OCI-LY1 (cell line): ENCODE measurements at regions not wholly inside any gene's neighbourhood (a gene's known extent, or its start where the extent isn't known, plus 50 kb on each side); places are given as distances from the start of the nearest gene placed in this dataset.

ENCODE experiments used
- H2AFZ ChIP-seq: fragments of 200-600 bp; sonication (generic), shearing (Covaris generic); 2 replicates; pipeline ENCODE4 v1.6.0; 2014; ENCODE audit warnings: antibody characterized with exemption, mild to moderate bottlenecking, low read length
- H3F3A ChIP-seq: fragments of 200-600 bp; sonication (generic), shearing (Covaris generic); 2 replicates; pipeline ENCODE4 v1.6.0; 2014; ENCODE audit warnings: mild to moderate bottlenecking, antibody characterized with exemption, low read length, moderate library complexity; ENCODE audit not compliant: insufficient read depth
- H3K27ac ChIP-seq: fragments of 200-600 bp; sonication (generic); 2 replicates; pipeline ENCODE4 v1.5.1; 2014; ENCODE audit warnings: low read length, mixed run types, mild to moderate bottlenecking, low read depth; ENCODE audit not compliant: poor library complexity, severe bottlenecking
- H3K27me3 ChIP-seq: fragments of 200-600 bp; sonication (generic); 2 replicates; pipeline ENCODE4 v1.6.0; 2014; ENCODE audit warnings: antibody characterized with exemption, mild to moderate bottlenecking, low read length, moderate library complexity; ENCODE audit not compliant: insufficient read depth
- H3K36me3 ChIP-seq: fragments of 200-600 bp; sonication (generic); 2 replicates; pipeline ENCODE4 v1.6.1; 2014; ENCODE audit warnings: mild to moderate bottlenecking, antibody characterized with exemption, low read length, moderate library complexity, mixed read lengths; ENCODE audit not compliant: insufficient read depth
- H3K4me1 ChIP-seq: fragments of 200-600 bp; sonication (generic); 2 replicates; pipeline ENCODE4 v1.5.1; 2014; ENCODE audit warnings: mild to moderate bottlenecking, low read length, moderate library complexity; ENCODE audit not compliant: insufficient read depth, severe bottlenecking
- H3K4me2 ChIP-seq: fragments of 200-600 bp; sonication (generic), shearing (Covaris generic); 2 replicates; pipeline ENCODE4 v1.6.1; 2014; ENCODE audit warnings: low read length
- H3K4me3 ChIP-seq: fragments of 200-600 bp; sonication (generic); 2 replicates; pipeline ENCODE4 v1.5.1; 2014; ENCODE audit warnings: low read length, low read depth, mild to moderate bottlenecking, mixed read lengths; ENCODE audit not compliant: poor library complexity, severe bottlenecking
- H3K79me2 ChIP-seq: fragments of 200-600 bp; shearing (Covaris generic); 2 replicates; pipeline ENCODE4 v1.6.1; 2016; ENCODE audit warnings: mixed run types, low read length, mixed read lengths; ENCODE audit not compliant: insufficient read depth
- H3K9ac ChIP-seq: fragments of 200-600 bp; sonication (generic), shearing (Covaris generic); 2 replicates; pipeline ENCODE4 v1.6.1; 2014; ENCODE audit warnings: mild to moderate bottlenecking, low read length, mixed read lengths
- H3K9me2 ChIP-seq: fragments of 200-600 bp; sonication (generic), shearing (Covaris generic); 2 replicates; pipeline ENCODE4 v1.6.1; 2014; ENCODE audit warnings: low read depth, mild to moderate bottlenecking, low read length, mixed read lengths
- H3K9me3 ChIP-seq: fragments of 200-600 bp; shearing (Covaris generic); 2 replicates; pipeline ENCODE4 v1.6.1; 2014; ENCODE audit warnings: low read length, mixed read lengths
- H4K20me1 ChIP-seq: fragments of 200-600 bp; sonication (generic), shearing (Covaris generic); 2 replicates; pipeline ENCODE4 v1.6.0; 2016; ENCODE audit warnings: mild to moderate bottlenecking, low read length; ENCODE audit not compliant: insufficient read depth
- EZH2 ChIP-seq: fragments of 200-600 bp; sonication (generic), shearing (Covaris generic); IDR thresholded peaks from 2 replicates; pipeline ENCODE4 v1.8.0; 2017; ENCODE audit warnings: borderline replicate concordance, mixed run types, mild to moderate bottlenecking, antibody characterized with exemption, low read length, moderate library complexity, mixed read lengths
- TF ChIP-seq, protein P1 (sequence below): fragments of 200-600 bp; sonication (generic), shearing (Covaris generic); IDR thresholded peaks from 2 replicates; pipeline ENCODE4 v1.5.1; 2017; ENCODE audit warnings: mild to moderate bottlenecking, antibody characterized with exemption, low read length, moderate library complexity, mixed read lengths

- H3K9me2 ChIP-seq: no peaks in the 10 kb centered on the region
- no peaks in the 10 kb centered on the region for H3K36me3 ChIP-seq
- no peaks in the 10 kb centered on the region for H4K20me1 ChIP-seq
- no peaks in the 10 kb centered on the region for H3K79me2 ChIP-seq
- H3K9me3 ChIP-seq: no peaks in the 10 kb centered on the region
- H3K27ac ChIP-seq: no peak overlapping the region
- H3K4me3 ChIP-seq: no peak overlapping the region
- no peak for TF ChIP-seq EZH2
- TF ChIP-seq, protein P1, sequence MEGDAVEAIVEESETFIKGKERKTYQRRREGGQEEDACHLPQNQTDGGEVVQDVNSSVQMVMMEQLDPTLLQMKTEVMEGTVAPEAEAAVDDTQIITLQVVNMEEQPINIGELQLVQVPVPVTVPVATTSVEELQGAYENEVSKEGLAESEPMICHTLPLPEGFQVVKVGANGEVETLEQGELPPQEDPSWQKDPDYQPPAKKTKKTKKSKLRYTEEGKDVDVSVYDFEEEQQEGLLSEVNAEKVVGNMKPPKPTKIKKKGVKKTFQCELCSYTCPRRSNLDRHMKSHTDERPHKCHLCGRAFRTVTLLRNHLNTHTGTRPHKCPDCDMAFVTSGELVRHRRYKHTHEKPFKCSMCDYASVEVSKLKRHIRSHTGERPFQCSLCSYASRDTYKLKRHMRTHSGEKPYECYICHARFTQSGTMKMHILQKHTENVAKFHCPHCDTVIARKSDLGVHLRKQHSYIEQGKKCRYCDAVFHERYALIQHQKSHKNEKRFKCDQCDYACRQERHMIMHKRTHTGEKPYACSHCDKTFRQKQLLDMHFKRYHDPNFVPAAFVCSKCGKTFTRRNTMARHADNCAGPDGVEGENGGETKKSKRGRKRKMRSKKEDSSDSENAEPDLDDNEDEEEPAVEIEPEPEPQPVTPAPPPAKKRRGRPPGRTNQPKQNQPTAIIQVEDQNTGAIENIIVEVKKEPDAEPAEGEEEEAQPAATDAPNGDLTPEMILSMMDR: no peak
- H3K9ac ChIP-seq: no peak overlapping the region
- H3K4me2 ChIP-seq: no peak overlapping the region
- H3K4me1 ChIP-seq: no peaks in the 10 kb centered on the region
- H3F3A ChIP-seq: no peaks in the 10 kb centered on the region
- no peaks in the 10 kb centered on the region for H3K27me3 ChIP-seq
- no peak overlapping the region for H2AFZ ChIP-seq
Observed at GRCh38 chr9:21672761-21673160, 129.7 kb upstream of the MTAP start.

DNA sequence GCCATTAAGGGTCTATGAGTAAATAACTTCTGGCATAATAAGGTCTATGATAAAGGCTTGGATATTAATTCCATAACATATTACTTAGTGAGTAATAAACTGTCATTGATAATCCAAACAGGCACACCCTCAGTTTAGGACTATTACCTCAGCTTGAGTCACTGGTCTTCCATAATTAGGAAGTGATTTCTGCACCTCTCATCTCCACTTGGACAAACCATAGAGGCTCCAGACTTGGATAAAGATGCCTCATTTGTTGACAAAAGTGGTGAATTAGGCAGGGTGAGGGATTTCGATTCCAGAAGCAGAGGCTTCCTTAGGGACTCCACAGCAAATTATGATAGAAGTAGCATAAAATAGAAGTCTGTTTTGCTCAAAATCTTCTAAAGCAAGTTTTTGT lies 127.5 kb upstream of the MTAP start:
- Histone ChIP-seq H3K9ac (no peak overlapping the region), H3K9me2 (no peaks in the 10 kb centered on the region), H3K27ac (no peak overlapping the region), H3F3A (no peaks in the 10 kb centered on the region), H2AFZ (no peak overlapping the region), H3K36me3 (no peaks in the 10 kb centered on the region), H3K4me2 (no peak overlapping the region), H3K27me3 (no peaks in the 10 kb centered on the region), H3K9me3 (no peaks in the 10 kb centered on the region), H3K79me2 (no peaks in the 10 kb centered on the region), H4K20me1 (no peaks in the 10 kb centered on the region), H3K4me1 (no peaks in the 10 kb centered on the region), H3K4me3 (no peak overlapping the region)
- TF ChIP-seq EZH2: no peak
- TF ChIP-seq, protein P1: no peak

DNA sequence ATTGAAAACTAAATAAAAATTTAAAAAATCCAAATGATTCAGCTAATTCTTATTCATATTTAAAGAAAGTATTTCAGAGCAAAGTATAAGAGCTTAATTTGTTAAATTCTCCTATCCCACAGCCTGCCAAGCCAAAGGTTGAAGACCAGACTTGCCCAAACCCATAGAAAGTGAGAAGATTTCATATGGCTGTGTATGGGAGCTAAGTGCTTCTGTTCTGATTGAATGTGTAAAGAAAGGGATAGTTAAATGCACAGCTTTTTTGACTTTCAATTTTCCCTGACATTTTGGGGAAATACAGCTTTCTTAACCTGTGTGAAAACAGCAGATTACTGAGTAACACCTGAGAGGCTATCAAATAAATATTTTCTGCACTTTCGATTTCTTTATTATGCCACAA lies 125.0 kb upstream of the MTAP start:
- Histone ChIP-seq H3K4me3 (no peak overlapping the region), H3K36me3 (no peaks in the 10 kb centered on the region), H4K20me1 (no peaks in the 10 kb centered on the region), H3K4me1 (no peaks in the 10 kb centered on the region), H3K79me2 (no peaks in the 10 kb centered on the region), H3F3A (no peaks in the 10 kb centered on the region), H3K27me3 (no peaks in the 10 kb centered on the region), H3K9me3 (no peaks in the 10 kb centered on the region), H3K9ac (no peak overlapping the region), H3K27ac (no peak overlapping the region), H2AFZ (no peak overlapping the region), H3K4me2 (no peak overlapping the region), H3K9me2 (no peaks in the 10 kb centered on the region)
- no peak for TF ChIP-seq EZH2
- TF ChIP-seq, protein P1: no peak
